GM12875 (cell line): ENCODE measurements at regions not wholly inside any gene's neighbourhood (a gene's known extent, or its start where the extent isn't known, plus 50 kb on each side); places are given as distances from the start of the nearest gene placed in this dataset.

Experiments
- H3K4me3 ChIP-seq: one replicate; pipeline ENCODE4 v1.5.1; 2011; ENCODE audit warnings: low read depth, low read length, control low read depth
- CTCF ChIP-seq: IDR thresholded peaks from 2 replicates; pipeline ENCODE4 v1.5.1; 2011; ENCODE audit warnings: low read depth, mild to moderate bottlenecking, control low read depth, inconsistent platforms, low read length, moderate library complexity, borderline replicate concordance; ENCODE audit not compliant: insufficient read depth

GRCh38 chr6:168774381-168774780 lies 333.4 kb downstream of the SMOC2 start:
- no peak for TF ChIP-seq CTCF
- H3K4me3 ChIP-seq = no peak overlapping the region

GRCh38 chr6:168773788-168774187 lies 332.8 kb downstream of the SMOC2 start:
- no peak for TF ChIP-seq CTCF
- H3K4me3 ChIP-seq = no peak overlapping the region

GRCh38 chr6:168765752-168766151 lies 324.8 kb downstream of the SMOC2 start:
- TF ChIP-seq CTCF = no peak
- H3K4me3 ChIP-seq = no peak overlapping the region

- no peak overlapping the region for H3K4me3 ChIP-seq
- TF ChIP-seq CTCF = no peak
These were observed 315.1 kb downstream of the SMOC2 start for GRCh38 chr6:168756009-168756634.

- H3K4me3 ChIP-seq = no peak overlapping the region
- no peak for TF ChIP-seq CTCF
These were observed 305.7 kb downstream of the SMOC2 start for GRCh38 chr6:168746643-168747042.

- TF ChIP-seq CTCF = no peak
- no peak overlapping the region for H3K4me3 ChIP-seq
These were observed 305.0 kb downstream of the SMOC2 start for GRCh38 chr6:168746013-168746412.

- H3K4me3 ChIP-seq = no peak overlapping the region
- no peak for TF ChIP-seq CTCF
These were observed 303.9 kb downstream of the SMOC2 start for GRCh38 chr6:168744861-168745260.
